Testis (tissue), 2 donors: ENCODE measurements at regions not wholly inside any gene's neighbourhood (a gene's known extent, or its start where the extent isn't known, plus 50 kb on each side); places are given as distances from the start of the nearest gene placed in this dataset.

Source experiments
- DNase-seq: peaks from one replicate; pipeline ENCODE4 v3.0.0-alpha.2; 2019
- H3K27ac ChIP-seq, 2 donors: fragments of 200-600 bp; sonication (generic); one replicate each; pipeline ENCODE4 v1.5.1; 2019
- H3K27me3 ChIP-seq: fragments of 200-600 bp; sonication (generic); one replicate; pipeline ENCODE4 v1.5.1; 2019
- H3K36me3 ChIP-seq: fragments of 200-600 bp; sonication (generic); one replicate; pipeline ENCODE4 v1.5.1; 2017; ENCODE audit warnings: low read depth; ENCODE audit errors: missing control alignments
- H3K4me1 ChIP-seq: fragments of 200-600 bp; sonication (generic); one replicate; pipeline ENCODE4 v1.5.1; 2019
- H3K4me3 ChIP-seq, 2 donors: fragments of 200-600 bp; sonication (generic); one replicate each; pipeline ENCODE4 v1.5.1; 2017 to 2019
- H3K9me3 ChIP-seq: fragments of 200-600 bp; sonication (generic); one replicate; pipeline ENCODE4 v1.5.1; 2017
- POLR2A ChIP-seq: fragments of 450-650 bp; IDR thresholded peaks from one replicate; pipeline ENCODE4 v1.6.1; 2017; ENCODE audit warnings: antibody characterized with exemption, mild to moderate bottlenecking, moderate library complexity
- WGBS, 2 donors: methylation state at CpG; one replicate each; pipeline ENCODE4 v1.1.5; 2018; 5-methylcytosine and 5-hydroxymethylcytosine counted together
- intact Hi-C: fragments of 100-400 bp; cut with DNase I; formaldehyde crosslinking; loops from one replicate; pipeline ENCODE4 v1.15.1; 2023; ENCODE audit warnings: low total_unique reads
- TF ChIP-seq, protein P1 (sequence below), 3 experiments: fragments of 450-650 bp in 2 of 3; fragments of 200-600 bp in 1 of 3; sonication (generic) in 1 of 3; IDR thresholded peaks; one replicate each; pipeline ENCODE4 v1.5.1; 2016 to 2019; ENCODE audit warnings: antibody characterized with exemption in 3 of 3, mild to moderate bottlenecking in 2 of 3, moderate library complexity in 1 of 3

DNA sequence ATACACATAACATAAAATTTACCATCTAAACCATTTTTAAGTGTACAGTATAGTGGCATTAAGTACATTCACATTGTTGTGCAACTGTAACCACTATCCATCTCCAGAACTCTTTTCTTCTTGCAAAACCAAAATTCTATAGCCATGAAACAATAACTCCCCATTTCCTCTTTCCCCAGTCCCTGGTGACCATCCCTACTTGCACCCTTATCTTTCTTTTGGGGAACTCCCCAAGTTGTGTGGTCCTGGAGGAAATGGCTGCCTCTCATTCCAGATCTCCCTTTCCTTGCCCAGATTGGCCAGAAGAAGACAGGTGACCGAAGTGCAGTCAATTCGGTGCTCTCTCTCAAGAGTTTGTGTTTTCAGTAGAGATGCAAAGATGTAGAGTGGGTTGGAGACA, 389.6 kb upstream of the C1orf87 start:
- TF ChIP-seq POLR2A: no peak
- TF ChIP-seq, protein P1, sequence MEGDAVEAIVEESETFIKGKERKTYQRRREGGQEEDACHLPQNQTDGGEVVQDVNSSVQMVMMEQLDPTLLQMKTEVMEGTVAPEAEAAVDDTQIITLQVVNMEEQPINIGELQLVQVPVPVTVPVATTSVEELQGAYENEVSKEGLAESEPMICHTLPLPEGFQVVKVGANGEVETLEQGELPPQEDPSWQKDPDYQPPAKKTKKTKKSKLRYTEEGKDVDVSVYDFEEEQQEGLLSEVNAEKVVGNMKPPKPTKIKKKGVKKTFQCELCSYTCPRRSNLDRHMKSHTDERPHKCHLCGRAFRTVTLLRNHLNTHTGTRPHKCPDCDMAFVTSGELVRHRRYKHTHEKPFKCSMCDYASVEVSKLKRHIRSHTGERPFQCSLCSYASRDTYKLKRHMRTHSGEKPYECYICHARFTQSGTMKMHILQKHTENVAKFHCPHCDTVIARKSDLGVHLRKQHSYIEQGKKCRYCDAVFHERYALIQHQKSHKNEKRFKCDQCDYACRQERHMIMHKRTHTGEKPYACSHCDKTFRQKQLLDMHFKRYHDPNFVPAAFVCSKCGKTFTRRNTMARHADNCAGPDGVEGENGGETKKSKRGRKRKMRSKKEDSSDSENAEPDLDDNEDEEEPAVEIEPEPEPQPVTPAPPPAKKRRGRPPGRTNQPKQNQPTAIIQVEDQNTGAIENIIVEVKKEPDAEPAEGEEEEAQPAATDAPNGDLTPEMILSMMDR (IDR thresholded peaks at IDR 0.05): no peak
- Histone ChIP-seq H3K4me3 (no peak overlapping the region), H3K9me3 (no peaks in the 10 kb centered on the region), H3K36me3 (no peaks in the 10 kb centered on the region), H3K27me3 (no peaks in the 10 kb centered on the region), H3K27ac (no peak overlapping the region), H3K4me1 (no peaks in the 10 kb centered on the region)
- DNase-seq: no peak
- 90 to 91% methylated on average over 2 of the region's 2 CpGs for WGBS, 2 donors
- intact Hi-C loops: no loop called here

DNA sequence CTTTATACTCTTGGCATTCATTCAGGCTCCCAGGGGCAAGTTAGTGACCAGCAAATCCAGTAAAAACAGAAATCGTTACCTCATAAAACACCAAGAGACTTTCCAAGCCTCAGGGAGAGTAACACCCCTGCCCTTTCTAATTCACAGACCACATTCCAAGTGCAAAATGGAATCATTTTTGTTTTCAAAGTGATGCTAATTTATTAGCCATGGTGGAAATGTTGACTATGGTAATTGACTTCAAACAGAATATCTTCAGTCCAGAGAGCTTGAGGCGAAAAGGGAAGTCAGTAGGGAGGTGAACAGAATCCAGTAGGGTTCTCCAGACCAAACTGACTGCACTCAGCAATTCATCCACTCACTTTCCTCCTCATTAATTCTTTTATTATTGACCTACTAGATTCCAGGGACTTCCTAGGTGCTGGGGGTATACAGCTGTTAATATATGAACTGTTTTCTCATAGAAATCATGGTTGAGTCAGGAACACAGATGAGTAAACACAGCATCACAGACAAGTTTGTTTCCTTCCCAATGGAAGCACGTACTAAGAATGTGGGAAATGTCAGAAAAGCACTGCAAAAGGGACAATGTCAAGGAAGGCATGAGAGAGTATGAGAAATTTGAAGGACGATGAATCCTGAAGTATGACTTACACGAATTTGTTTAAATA, 388.5 kb upstream of the C1orf87 start:
- Histone ChIP-seq H3K27ac (no peak overlapping the region), H3K36me3 (no peaks in the 10 kb centered on the region), H3K4me3 (no peak overlapping the region), H3K27me3 (no peaks in the 10 kb centered on the region), H3K9me3 (no peaks in the 10 kb centered on the region), H3K4me1 (no peaks in the 10 kb centered on the region)
- TF ChIP-seq, protein P1 (IDR thresholded peaks at IDR 0.05): no peak
- DNase-seq: no peak
- intact Hi-C loops: no loop called here
- WGBS, 2 donors: 86 to 87% methylated on average over 5 of the region's 5 CpGs

DNA sequence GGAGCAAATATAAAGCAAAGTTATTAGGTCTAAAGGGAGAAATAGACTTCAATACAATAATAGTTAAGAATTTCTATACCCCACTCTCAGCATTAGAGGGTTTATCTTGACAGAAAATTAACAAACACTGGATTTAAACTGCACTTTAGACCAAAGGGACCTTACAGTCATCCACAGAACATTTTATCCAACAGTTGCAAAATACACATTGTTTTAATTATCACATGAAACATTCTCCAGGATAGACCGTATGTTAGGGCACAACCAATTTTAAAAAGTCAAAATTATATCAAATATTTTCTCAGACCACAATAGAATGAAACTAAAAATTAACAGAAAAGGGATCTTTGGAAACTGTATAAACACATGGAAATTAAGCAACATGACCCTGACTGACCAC, 384.5 kb upstream of the C1orf87 start:
- Histone ChIP-seq H3K27ac (no peak overlapping the region), H3K27me3 (no peaks in the 10 kb centered on the region), H3K36me3 (no peaks in the 10 kb centered on the region), H3K4me3 (no peak overlapping the region), H3K9me3 (no peaks in the 10 kb centered on the region), H3K4me1 (no peaks in the 10 kb centered on the region)
- no peak for TF ChIP-seq POLR2A
- TF ChIP-seq, protein P1 (IDR thresholded peaks at IDR 0.05): no peak
- no peak for DNase-seq
- 80 to 88% methylated on average over 1 of the region's 1 CpG for WGBS, 2 donors
- intact Hi-C loops: no loop called here

DNA sequence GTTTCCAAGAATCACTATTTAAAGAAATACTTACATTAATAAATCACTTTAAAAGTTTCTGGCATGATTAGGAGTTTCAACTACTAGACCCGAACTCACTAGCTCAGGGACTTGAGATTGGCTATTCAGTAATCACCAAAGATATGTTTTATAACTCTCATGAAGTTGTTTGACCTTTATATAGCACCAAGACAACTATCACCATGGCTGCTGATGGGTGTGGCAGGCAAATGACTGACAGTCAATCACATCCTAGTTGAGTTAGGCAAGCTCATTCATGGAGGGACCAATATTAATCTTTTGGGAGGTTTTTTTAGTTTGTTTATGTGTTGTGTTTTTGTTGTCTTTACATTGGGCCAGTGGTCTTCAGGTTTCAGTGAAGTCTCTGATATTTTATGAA, 376.3 kb upstream of the C1orf87 start:
- TF ChIP-seq, protein P1 (IDR thresholded peaks at IDR 0.05): no peak
- no peak for TF ChIP-seq POLR2A
- H3K4me1 ChIP-seq: no peaks in the 10 kb centered on the region
- 87 to 100% methylated on average over 1 of the region's 1 CpG for WGBS, 2 donors
- DNase-seq: no peak
- no peak overlapping the region for H3K27ac ChIP-seq
- intact Hi-C loops: no loop called here
- no peaks in the 10 kb centered on the region for H3K9me3 ChIP-seq
- H3K27me3 ChIP-seq: no peaks in the 10 kb centered on the region
- H3K36me3 ChIP-seq: no peaks in the 10 kb centered on the region
- no peak overlapping the region for H3K4me3 ChIP-seq

DNA sequence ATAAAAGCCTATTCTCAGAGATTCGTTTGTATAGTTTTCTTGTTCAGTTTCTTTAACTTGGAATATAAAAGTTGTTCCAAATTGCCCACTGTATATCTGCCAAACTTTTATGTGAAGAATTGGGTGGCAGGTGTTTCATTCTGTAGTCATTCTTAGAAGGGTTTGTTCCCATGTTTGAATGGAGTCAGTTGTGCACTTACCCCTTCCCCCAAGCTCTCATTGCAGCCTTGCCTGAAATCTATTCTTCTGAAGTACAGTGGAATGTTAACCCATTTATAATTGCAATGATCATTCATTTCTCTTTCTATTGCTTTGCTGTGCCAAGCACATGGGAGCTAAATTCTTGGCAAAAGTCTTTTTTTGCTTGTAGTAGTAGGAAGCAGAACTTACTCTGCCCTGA, 375.3 kb upstream of the C1orf87 start:
- TF ChIP-seq POLR2A: no peak
- TF ChIP-seq, protein P1 (IDR thresholded peaks at IDR 0.05): no peak
- intact Hi-C loops: no loop called here
- no peak for DNase-seq

More for the DNA sequence above, 375.3 kb upstream of the C1orf87 start:
- Histone ChIP-seq H3K4me3 (no peak overlapping the region), H3K27me3 (no peaks in the 10 kb centered on the region), H3K9me3 (no peaks in the 10 kb centered on the region), H3K4me1 (no peaks in the 10 kb centered on the region), H3K36me3 (no peaks in the 10 kb centered on the region), H3K27ac (no peak overlapping the region)
- WGBS, 2 donors: 53 to 77% methylated on average over 1 of the region's 1 CpG
